NCI-H128 (cell line): ENCODE measurements at regions not wholly inside any gene's neighbourhood (a gene's known extent, or its start where the extent isn't known, plus 50 kb on each side); places are given as distances from the start of the nearest gene placed in this dataset.

Experiments
- DNase-seq: peaks from one replicate; lab custom pipeline; 2025; ENCODE audit not compliant: unreplicated experiment; lab: John Stamatoyannopoulos, UW

GRCh38 chr1:75074831-75075395 lies 59.3 kb upstream of the LHX8 start:
- DNase-seq, result no peak

DNA sequence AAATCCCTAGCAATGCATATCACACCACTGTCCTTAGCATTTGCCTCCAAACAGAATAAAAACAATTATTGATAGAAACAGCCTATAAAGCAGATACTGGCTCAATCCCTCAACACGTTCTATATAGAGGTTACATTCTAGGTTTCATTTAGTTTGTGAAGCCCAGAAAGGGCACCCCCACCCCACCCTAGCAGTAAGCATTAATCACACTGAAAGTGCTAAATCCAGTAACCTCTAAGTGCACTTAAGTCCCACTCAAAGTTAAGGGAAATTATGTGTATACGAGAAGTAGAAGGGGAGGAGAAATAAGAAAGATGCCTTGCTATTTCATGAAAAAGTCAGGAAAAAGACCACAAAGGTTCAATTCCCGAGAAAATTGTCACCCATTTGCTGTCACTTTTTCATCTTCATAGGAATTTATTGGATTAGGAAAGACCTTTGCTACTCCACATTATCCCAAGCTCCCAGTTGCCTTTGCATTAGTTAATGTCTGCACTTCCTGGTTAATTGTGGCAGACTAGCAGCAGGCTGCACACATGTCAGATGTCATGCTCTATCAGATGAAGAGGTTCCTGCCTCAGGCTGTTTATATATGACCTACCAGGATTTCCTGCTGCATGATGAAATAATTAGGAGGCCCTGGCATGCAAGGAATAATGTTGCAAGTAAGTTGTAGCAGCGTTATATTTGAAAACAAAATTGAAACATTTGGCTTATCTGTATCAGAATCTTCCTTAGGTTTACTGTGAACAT lies 54.5 kb upstream of the LHX8 start:
- DNase-seq, result no peak

- DNase-seq, result no peak
Observed at GRCh38 chr1:75083223-75083622, 51.0 kb upstream of the LHX8 start.

GRCh38 chr1:75083848-75084514 lies 50.2 kb upstream of the LHX8 start:
- no peak for DNase-seq
